ENCODE measurements at regions not wholly inside any gene's neighbourhood (a gene's known extent, or its start where the extent isn't known, plus 50 kb on each side); places are given as distances from the start of the nearest gene placed in this dataset.

DNA sequence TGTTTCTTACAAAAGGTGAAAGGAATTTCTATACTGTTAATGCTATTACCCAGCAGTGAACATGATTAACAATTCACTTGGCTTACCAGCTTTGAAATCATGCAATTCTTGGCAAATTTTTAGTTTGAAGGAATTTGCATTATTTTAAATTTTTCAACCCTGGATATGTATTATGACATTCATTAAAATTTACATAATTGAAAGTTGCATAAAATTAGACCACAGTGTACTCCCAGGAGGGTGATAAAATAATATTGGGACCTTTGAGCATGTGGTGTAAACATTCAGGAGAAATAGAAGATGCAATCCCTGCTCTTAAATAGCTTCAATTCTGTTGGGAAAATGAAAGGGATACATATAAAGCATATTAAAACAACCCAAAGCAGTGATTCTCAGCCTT, 412.2 kb upstream of the SGCD start:
- TF ChIP-seq RNF2 (IDR thresholded peaks at IDR 0.05) (no peak), HDAC6 (IDR thresholded peaks at IDR 0.05; ENCODE audit: low read depth, low read length) (no peak), NR2C2 (CRISPR knock-in tag; IDR thresholded peaks at IDR 0.05) (no peak), NR2C2 (tag; IDR thresholded peaks at IDR 0.05) (no peak), CEBPB (tag; IDR thresholded peaks at IDR 0.05) (no peak)
- TF ChIP-seq, protein P1, sequence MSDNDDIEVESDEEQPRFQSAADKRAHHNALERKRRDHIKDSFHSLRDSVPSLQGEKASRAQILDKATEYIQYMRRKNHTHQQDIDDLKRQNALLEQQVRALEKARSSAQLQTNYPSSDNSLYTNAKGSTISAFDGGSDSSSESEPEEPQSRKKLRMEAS (CRISPR knock-in tag; IDR thresholded peaks at IDR 0.05) = no peak
